Ishikawa (cell line): ENCODE measurements at regions not wholly inside any gene's neighbourhood (a gene's known extent, or its start where the extent isn't known, plus 50 kb on each side); places are given as distances from the start of the nearest gene placed in this dataset.

Source experiments
- CEBPB ChIP-seq: IDR thresholded peaks from 2 replicates; pipeline ENCODE4 v1.6.1; 2012
- CREB1 ChIP-seq: IDR thresholded peaks from 2 replicates; pipeline ENCODE4 v1.6.1; 2012; ENCODE audit warnings: low read depth
- EP300 ChIP-seq: IDR thresholded peaks from 2 replicates; pipeline ENCODE4 v1.6.1; 2012; ENCODE audit warnings: borderline replicate concordance
- FOXM1 ChIP-seq: IDR thresholded peaks from 2 replicates; pipeline ENCODE4 v1.6.1; 2012; ENCODE audit warnings: low read depth, borderline replicate concordance
- NFIC ChIP-seq: IDR thresholded peaks from 2 replicates; pipeline ENCODE4 v1.6.1; 2012
- RAD21 ChIP-seq: IDR thresholded peaks from 2 replicates; pipeline ENCODE4 v1.6.1; 2012; ENCODE audit warnings: low read depth
- REST ChIP-seq: IDR thresholded peaks from 2 replicates; pipeline ENCODE4 v1.6.1; 2012; ENCODE audit warnings: low read depth, mild to moderate bottlenecking
- TAF1 ChIP-seq: IDR thresholded peaks from 2 replicates; pipeline ENCODE4 v1.6.1; 2012; ENCODE audit warnings: low read depth, mild to moderate bottlenecking
- TEAD4 ChIP-seq: IDR thresholded peaks from 2 replicates; pipeline ENCODE4 v1.6.1; 2012
- USF1 ChIP-seq: IDR thresholded peaks from 2 replicates; pipeline ENCODE4 v1.6.1; 2012
- YY1 ChIP-seq: IDR thresholded peaks from 2 replicates; pipeline ENCODE4 v1.6.1; 2012; ENCODE audit warnings: low read depth
- ZBTB7A ChIP-seq: IDR thresholded peaks from 2 replicates; pipeline ENCODE4 v1.6.1; 2012; ENCODE audit warnings: low read depth

GRCh38 chr11:98104249-98104648 is 916.5 kb upstream of the CNTN5 start:
- TF ChIP-seq TEAD4 (no peak), TAF1 (no peak), USF1 (no peak), REST (no peak), ZBTB7A (no peak), NFIC (no peak), YY1 (no peak), CREB1 (no peak), CEBPB (no peak), FOXM1 (no peak), RAD21 (no peak), EP300 (no peak)
